G401 (cell line): ENCODE measurements at regions not wholly inside any gene's neighbourhood (a gene's known extent, or its start where the extent isn't known, plus 50 kb on each side); places are given as distances from the start of the nearest gene placed in this dataset.

Source experiments
- DNase-seq: peaks from one replicate; pipeline ENCODE4 v3.0.0-alpha.2; 2015; ENCODE audit warnings: low spot score
- in situ Hi-C: cut with HindIII; loops from 2 replicates; pipeline ENCODE4 v1.10.0; 2016; ENCODE audit warnings: low sequenced_read_pairs, mixed read lengths

- in situ Hi-C loops = no loop called here
- DNase-seq = no peak
Measured at GRCh38 chr9:3578786-3579185, 53.0 kb upstream of the RFX3 start.

GRCh38 chr9:3576328-3576727 is 50.5 kb upstream of the RFX3 start:
- in situ Hi-C loops = no loop called here
- no peak for DNase-seq

- DNase-seq = no peak
- in situ Hi-C loops = no loop called here
Measured at GRCh38 chr9:3575821-3576220, 50.0 kb upstream of the RFX3 start.
